ENCODE measurements at regions not wholly inside any gene's neighbourhood (a gene's known extent, or its start where the extent isn't known, plus 50 kb on each side); places are given as distances from the start of the nearest gene placed in this dataset.

GRCh38 chr6:74690365-74690764 lies 515.5 kb downstream of the COL12A1 start:
- TF ChIP-seq CTCF (IDR thresholded peaks at IDR 0.05; ENCODE audit: extremely low read depth, low read depth, low read length): no peak
- H3K9me3 ChIP-seq (ENCODE audit: low read depth, low read length): no peaks in the 10 kb centered on the region
- no peak overlapping the region for H3K27ac ChIP-seq (ENCODE audit: low read depth, low read length)
- no peaks in the 10 kb centered on the region for H3K79me2 ChIP-seq (ENCODE audit: insufficient read depth, low read length)
- H3K4me2 ChIP-seq (ENCODE audit: insufficient read depth, low read length): no peak overlapping the region
- H2AFZ ChIP-seq (ENCODE audit: low read length): no peak overlapping the region
- no peak overlapping the region for H3K4me3 ChIP-seq (ENCODE audit: insufficient read depth, low read length)
- H3K27me3 ChIP-seq (ENCODE audit: insufficient read depth, low read length): no peaks in the 10 kb centered on the region
- no peak for DNase-seq (ENCODE audit: insufficient read length, low spot score, missing footprints)
- no peaks in the 10 kb centered on the region for H4K20me1 ChIP-seq (ENCODE audit: insufficient read depth, low read length)
- no peaks in the 10 kb centered on the region for H3K4me1 ChIP-seq (ENCODE audit: insufficient read depth, low read length)
- H3K36me3 ChIP-seq (ENCODE audit: insufficient read depth, low read length): no peaks in the 10 kb centered on the region

- H4K20me1 ChIP-seq (ENCODE audit: insufficient read depth, low read length): no peaks in the 10 kb centered on the region
- H3K79me2 ChIP-seq (ENCODE audit: insufficient read depth, low read length): no peaks in the 10 kb centered on the region
- H3K36me3 ChIP-seq (ENCODE audit: insufficient read depth, low read length): no peaks in the 10 kb centered on the region
- no peak overlapping the region for H3K27ac ChIP-seq (ENCODE audit: low read depth, low read length)
- H2AFZ ChIP-seq (ENCODE audit: low read length): no peak overlapping the region
- no peak overlapping the region for H3K4me2 ChIP-seq (ENCODE audit: insufficient read depth, low read length)
- no peaks in the 10 kb centered on the region for H3K27me3 ChIP-seq (ENCODE audit: insufficient read depth, low read length)
- H3K9me3 ChIP-seq (ENCODE audit: low read depth, low read length): no peaks in the 10 kb centered on the region
- no peak for TF ChIP-seq CTCF (IDR thresholded peaks at IDR 0.05; ENCODE audit: extremely low read depth, low read depth, low read length)
- no peak overlapping the region for H3K4me3 ChIP-seq (ENCODE audit: insufficient read depth, low read length)
- no peaks in the 10 kb centered on the region for H3K4me1 ChIP-seq (ENCODE audit: insufficient read depth, low read length)
- no peak for DNase-seq (ENCODE audit: insufficient read length, low spot score, missing footprints)
Measured at GRCh38 chr6:74689601-74690000, 516.3 kb downstream of the COL12A1 start.

- Histone ChIP-seq H3K4me2 (ENCODE audit: insufficient read depth, low read length) (no peak overlapping the region), H3K27ac (ENCODE audit: low read depth, low read length) (no peak overlapping the region)
Measured at GRCh38 chr6:74677463-74677862, 528.4 kb downstream of the COL12A1 start.

GRCh38 chr6:74676906-74677305 lies 528.9 kb downstream of the COL12A1 start:
- TF ChIP-seq CTCF (IDR thresholded peaks at IDR 0.05; ENCODE audit: extremely low read depth, low read depth, low read length): no peak
- no peak overlapping the region for H3K27ac ChIP-seq (ENCODE audit: low read depth, low read length)
- H3K4me2 ChIP-seq (ENCODE audit: insufficient read depth, low read length): no peak overlapping the region
- no peaks in the 10 kb centered on the region for H3K9me3 ChIP-seq (ENCODE audit: low read depth, low read length)
- no peak for DNase-seq (ENCODE audit: insufficient read length, low spot score, missing footprints)
- peaks cover 8% of the 10 kb centered on the region for H3K4me1 ChIP-seq (ENCODE audit: insufficient read depth, low read length)
- no peaks in the 10 kb centered on the region for H3K27me3 ChIP-seq (ENCODE audit: insufficient read depth, low read length)
- H3K4me3 ChIP-seq (ENCODE audit: insufficient read depth, low read length): no peak overlapping the region
- H3K79me2 ChIP-seq (ENCODE audit: insufficient read depth, low read length): no peaks in the 10 kb centered on the region
- H2AFZ ChIP-seq (ENCODE audit: low read length): no peak overlapping the region
- H3K36me3 ChIP-seq (ENCODE audit: insufficient read depth, low read length): no peaks in the 10 kb centered on the region
- H4K20me1 ChIP-seq (ENCODE audit: insufficient read depth, low read length): no peaks in the 10 kb centered on the region

More at GRCh38 chr6:74677463-74677862, 528.4 kb downstream of the COL12A1 start:
- H3K4me1 ChIP-seq (ENCODE audit: insufficient read depth, low read length): peaks cover 2% of the 10 kb centered on the region
- no peaks in the 10 kb centered on the region for H3K79me2 ChIP-seq (ENCODE audit: insufficient read depth, low read length)
- no peaks in the 10 kb centered on the region for H3K9me3 ChIP-seq (ENCODE audit: low read depth, low read length)
- H4K20me1 ChIP-seq (ENCODE audit: insufficient read depth, low read length): no peaks in the 10 kb centered on the region
- H3K4me3 ChIP-seq (ENCODE audit: insufficient read depth, low read length): no peak overlapping the region
- no peaks in the 10 kb centered on the region for H3K36me3 ChIP-seq (ENCODE audit: insufficient read depth, low read length)
- no peak for DNase-seq (ENCODE audit: insufficient read length, low spot score, missing footprints)
- TF ChIP-seq CTCF (IDR thresholded peaks at IDR 0.05; ENCODE audit: extremely low read depth, low read depth, low read length): no peak
- H3K27me3 ChIP-seq (ENCODE audit: insufficient read depth, low read length): no peaks in the 10 kb centered on the region
- no peak overlapping the region for H2AFZ ChIP-seq (ENCODE audit: low read length)

All from osteoblast (primary cell).